GM23248 (cell line): ENCODE measurements at regions not wholly inside any gene's neighbourhood (a gene's known extent, or its start where the extent isn't known, plus 50 kb on each side); places are given as distances from the start of the nearest gene placed in this dataset.

Source experiments
- DNase-seq: peaks from one replicate; pipeline ENCODE4 v3.0.0-alpha.2; 2015
- H2AFZ ChIP-seq: fragments of 200-600 bp; sonication (generic); 2 replicates; pipeline ENCODE4 v1.6.1; 2016; ENCODE audit warnings: antibody characterized with exemption
- H3F3A ChIP-seq: fragments of 200-600 bp; sonication (generic); 2 replicates; pipeline ENCODE4 v1.6.1; 2016; ENCODE audit warnings: mild to moderate bottlenecking, antibody characterized with exemption, mixed run types; ENCODE audit not compliant: insufficient read depth
- H3K27ac ChIP-seq: fragments of 200-600 bp; sonication (generic); 2 replicates; pipeline ENCODE4 v1.5.1; 2016; ENCODE audit warnings: mild to moderate bottlenecking
- H3K27me3 ChIP-seq: fragments of 200-600 bp; sonication (generic); replicated peaks from 2 replicates; pipeline ENCODE4 v1.6.1; 2016; ENCODE audit warnings: mild to moderate bottlenecking; ENCODE audit not compliant: insufficient read depth
- H3K36me3 ChIP-seq: fragments of 200-600 bp; sonication (generic); 2 replicates; pipeline ENCODE4 v1.6.1; 2016; ENCODE audit warnings: low read depth, mild to moderate bottlenecking
- H3K4me1 ChIP-seq: fragments of 200-600 bp; sonication (generic); 2 replicates; pipeline ENCODE4 v1.6.1; 2016; ENCODE audit warnings: mild to moderate bottlenecking; ENCODE audit not compliant: insufficient read depth
- H3K4me2 ChIP-seq: fragments of 200-600 bp; sonication (generic); one replicate; pipeline ENCODE4 v1.6.1; 2016; ENCODE audit warnings: mild to moderate bottlenecking; ENCODE audit not compliant: unreplicated experiment
- H3K4me3 ChIP-seq: fragments of 200-600 bp; sonication (generic); 2 replicates; pipeline ENCODE4 v1.5.1; 2016; ENCODE audit warnings: mild to moderate bottlenecking
- H3K79me2 ChIP-seq: fragments of 200-600 bp; sonication (generic); 2 replicates; pipeline ENCODE4 v1.6.1; 2016; ENCODE audit warnings: mild to moderate bottlenecking; ENCODE audit not compliant: insufficient read depth
- H3K9ac ChIP-seq: fragments of 200-600 bp; sonication (generic); 2 replicates; pipeline ENCODE4 v1.6.1; 2016; ENCODE audit warnings: mild to moderate bottlenecking
- H3K9me2 ChIP-seq: fragments of 200-600 bp; sonication (generic); 2 replicates; pipeline ENCODE4 v1.6.1; 2016; ENCODE audit warnings: mixed run types, mild to moderate bottlenecking, moderate library complexity; ENCODE audit not compliant: insufficient read depth
- H3K9me3 ChIP-seq: fragments of 200-600 bp; sonication (generic); one replicate; pipeline ENCODE4 v1.6.1; 2017; ENCODE audit warnings: low read depth
- H4K20me1 ChIP-seq: fragments of 200-600 bp; sonication (generic); 2 replicates; pipeline ENCODE4 v1.6.0; 2016; ENCODE audit not compliant: insufficient read depth
- EZH2 ChIP-seq: fragments of 200-600 bp; sonication (generic); IDR thresholded peaks from 2 replicates; pipeline ENCODE4 v1.6.1; 2018; ENCODE audit warnings: antibody characterized with exemption, mild to moderate bottlenecking; ENCODE audit not compliant: insufficient read depth, poor library complexity, severe bottlenecking
- EZH2phosphoT487 ChIP-seq: fragments of 200-600 bp; sonication (generic); IDR thresholded peaks from 2 replicates; pipeline ENCODE4 v1.6.1; 2018; ENCODE audit warnings: antibody characterized with exemption, moderate library complexity, mild to moderate bottlenecking, low read depth; ENCODE audit not compliant: insufficient read depth
- WGBS, 2 experiments: methylation state at CpG; one replicate each; pipeline ENCODE4 v1.1.6; 2015 to 2017; ENCODE audit warnings: low lambda C conversion rate in 2 of 2, low coverage in 1 of 2; ENCODE audit errors: missing lambda C conversion rate in 2 of 2; 5-methylcytosine and 5-hydroxymethylcytosine counted together
- in situ Hi-C: fragments of 300-500 bp; cut with MboI; formaldehyde crosslinking; loops from 2 replicates; pipeline ENCODE4 v1.15.0; 2020

DNA sequence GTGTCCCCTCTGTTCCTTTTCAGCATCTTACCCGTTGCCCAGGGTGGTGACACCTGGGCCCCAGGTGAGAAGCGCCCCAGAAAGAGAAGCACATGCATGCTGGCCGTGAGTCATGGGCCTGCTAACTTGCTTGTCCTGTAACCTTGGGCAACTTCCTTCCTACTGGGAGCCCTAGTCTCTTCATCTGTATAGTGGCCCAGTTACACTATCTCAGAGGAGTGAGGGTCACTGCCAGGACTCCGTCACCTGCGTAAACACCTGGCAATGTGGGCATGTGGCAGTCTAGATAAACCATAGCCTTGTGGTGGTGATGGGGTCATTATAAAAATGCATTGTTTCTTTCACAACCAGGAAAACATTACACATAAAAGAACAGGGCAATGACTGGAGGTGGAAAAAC lies 125.2 kb downstream of the SLC25A47 start:
- no peaks in the 10 kb centered on the region for H3K9me3 ChIP-seq
- H3K4me1 ChIP-seq, result peaks cover 8% of the 10 kb centered on the region
- H3K9ac ChIP-seq, result no peak overlapping the region
- no peak overlapping the region for H3K4me3 ChIP-seq
- in situ Hi-C loops, result no loop called here
- no peaks in the 10 kb centered on the region for H3K36me3 ChIP-seq
- H3K9me2 ChIP-seq, result no peaks in the 10 kb centered on the region
- peaks cover 5% of the 10 kb centered on the region; the same call in 1 of the 2 replicates for H4K20me1 ChIP-seq
- no peak for TF ChIP-seq EZH2phosphoT487
- no peak for TF ChIP-seq EZH2
- H2AFZ ChIP-seq, result no peak overlapping the region
- DNase-seq, result no peak
- H3K79me2 ChIP-seq, result peaks cover 3% of the 10 kb centered on the region; the same call in 1 of the 2 replicates
- no peaks in the 10 kb centered on the region for H3F3A ChIP-seq
- no peaks in the 10 kb centered on the region for H3K27me3 ChIP-seq
- 92 to 95% methylated on average over 5 of the region's 5 CpGs for WGBS, 2 experiments
- no peak overlapping the region for H3K4me2 ChIP-seq
- H3K27ac ChIP-seq, result no peak overlapping the region

DNA sequence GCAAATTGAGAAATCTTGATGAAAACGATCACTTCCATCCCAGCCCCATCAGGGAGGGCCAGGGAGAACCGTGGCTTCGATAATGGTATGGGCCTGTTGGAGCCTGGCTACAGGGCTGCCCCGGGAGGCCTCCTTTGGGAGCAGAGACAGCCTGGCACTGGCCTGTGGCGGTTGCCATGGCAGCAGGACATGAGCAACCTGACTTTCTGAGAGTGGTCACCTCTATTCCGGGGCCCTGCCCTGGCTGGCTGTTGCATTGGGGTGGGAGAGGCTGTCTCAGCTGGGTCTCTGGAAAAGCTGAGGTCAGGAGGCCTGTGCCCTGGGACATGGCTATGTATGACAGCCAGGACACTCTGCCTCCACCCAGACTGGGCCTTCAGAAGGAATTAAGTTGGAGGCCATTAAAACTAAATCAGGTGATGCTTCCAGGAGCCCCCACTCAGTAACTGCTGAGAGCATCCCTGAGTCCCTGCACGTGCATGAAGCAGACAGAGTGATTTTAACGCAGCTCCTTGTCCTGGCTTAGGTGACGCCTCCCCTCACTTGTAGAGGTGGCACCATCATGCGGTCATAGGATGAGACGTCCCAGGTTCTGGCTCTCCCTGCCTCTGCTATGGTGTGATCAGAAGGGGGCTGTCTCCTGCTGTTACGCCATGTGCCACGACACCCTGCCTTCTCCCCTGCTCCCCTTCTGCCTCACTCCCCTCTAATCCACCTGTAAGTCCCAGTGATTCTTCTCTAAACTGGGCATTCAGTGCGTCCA lies 126.3 kb downstream of the SLC25A47 start:
- H3K36me3 ChIP-seq, result no peaks in the 10 kb centered on the region
- no peaks in the 10 kb centered on the region for H3K4me1 ChIP-seq
- H3K4me2 ChIP-seq, result no peak overlapping the region
- H3K9ac ChIP-seq, result no peak overlapping the region
- peaks cover 3% of the 10 kb centered on the region; the same call in 1 of the 2 replicates for H3K79me2 ChIP-seq
- in situ Hi-C loops, result no loop called here
- H3K9me2 ChIP-seq, result no peaks in the 10 kb centered on the region
- no peak overlapping the region for H2AFZ ChIP-seq
- H3K9me3 ChIP-seq, result no peaks in the 10 kb centered on the region
- no peak overlapping the region for H3K4me3 ChIP-seq
- TF ChIP-seq EZH2phosphoT487, result no peak
- TF ChIP-seq EZH2, result no peak
- no peak for DNase-seq
- no peaks in the 10 kb centered on the region for H3K27me3 ChIP-seq
- H3K27ac ChIP-seq, result no peak overlapping the region
- H3F3A ChIP-seq, result no peaks in the 10 kb centered on the region
- H4K20me1 ChIP-seq, result peaks cover 5% of the 10 kb centered on the region; the same call in 1 of the 2 replicates
- 93 to 95% methylated on average over 14 of the region's 14 CpGs for WGBS, 2 experiments

GRCh38 chr14:100450049-100450448 lies 126.9 kb downstream of the SLC25A47 start:
- in situ Hi-C loops, result no loop called here
- TF ChIP-seq EZH2phosphoT487, result no peak
- TF ChIP-seq EZH2, result no peak
- H3K4me2 ChIP-seq, result no peak overlapping the region

DNA sequence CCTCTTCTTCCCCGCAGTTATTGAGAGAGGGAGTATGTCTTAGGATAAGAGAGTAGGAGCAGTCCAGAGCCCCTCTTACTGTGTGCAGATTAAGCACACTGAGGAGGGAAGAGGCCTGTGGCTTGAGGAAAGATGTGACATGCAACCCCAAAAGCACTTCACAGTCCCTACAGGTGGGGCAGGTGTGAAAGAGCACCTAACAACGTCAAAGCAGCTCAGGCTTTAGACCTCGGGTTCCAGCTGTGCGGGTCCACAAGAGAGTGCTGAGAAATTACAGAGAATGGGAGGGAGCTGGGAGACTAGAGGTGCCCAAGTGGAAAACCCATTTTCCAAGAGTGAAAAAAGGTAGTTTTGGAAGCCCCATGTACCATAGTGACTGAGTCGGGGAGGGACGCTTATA lies 127.6 kb downstream of the SLC25A47 start:
- H3K4me1 ChIP-seq, result no peaks in the 10 kb centered on the region
- no peak overlapping the region for H3K27ac ChIP-seq
- H2AFZ ChIP-seq, result no peak overlapping the region
- H3K9ac ChIP-seq, result no peak overlapping the region
- no peaks in the 10 kb centered on the region for H3K79me2 ChIP-seq
- TF ChIP-seq EZH2 (no peak), EZH2phosphoT487 (no peak)
- no peak overlapping the region for H3K4me3 ChIP-seq
- no peaks in the 10 kb centered on the region for H3K9me3 ChIP-seq
- H4K20me1 ChIP-seq, result peaks cover 5% of the 10 kb centered on the region; the same call in 1 of the 2 replicates
- H3K4me2 ChIP-seq, result no peak overlapping the region
- H3F3A ChIP-seq, result no peaks in the 10 kb centered on the region
- in situ Hi-C loops, result no loop called here
- DNase-seq, result no peak
- WGBS, 2 experiments, result 87 to 92% methylated on average over 6 of the region's 6 CpGs
- H3K27me3 ChIP-seq, result no peaks in the 10 kb centered on the region
- H3K9me2 ChIP-seq, result no peaks in the 10 kb centered on the region
- no peaks in the 10 kb centered on the region for H3K36me3 ChIP-seq

More at GRCh38 chr14:100450049-100450448, 126.9 kb downstream of the SLC25A47 start:
- Histone ChIP-seq H3K79me2 (no peaks in the 10 kb centered on the region), H3K9ac (no peak overlapping the region), H3K27ac (no peak overlapping the region), H3K9me2 (no peaks in the 10 kb centered on the region), H3K27me3 (no peaks in the 10 kb centered on the region), H3K9me3 (no peaks in the 10 kb centered on the region), H3K4me3 (no peak overlapping the region), H3K4me1 (no peaks in the 10 kb centered on the region), H3K36me3 (no peaks in the 10 kb centered on the region), H2AFZ (no peak overlapping the region), H3F3A (no peaks in the 10 kb centered on the region), H4K20me1 (peaks cover 5% of the 10 kb centered on the region; the same call in 1 of the 2 replicates)
- no peak for DNase-seq
- 95 to 100% methylated on average over 2 of the region's 2 CpGs for WGBS, 2 experiments
